Embryonic facial prominence (tissue), 1 donor: ENCODE measurements at regions not wholly inside any gene's neighbourhood (a gene's known extent, or its start where the extent isn't known, plus 50 kb on each side); places are given as distances from the start of the nearest gene placed in this dataset.

Source experiments
- DNase-seq: peaks from one replicate; pipeline ENCODE4 v3.0.0-alpha.2; 2016; ENCODE audit errors: extremely low spot score

DNA sequence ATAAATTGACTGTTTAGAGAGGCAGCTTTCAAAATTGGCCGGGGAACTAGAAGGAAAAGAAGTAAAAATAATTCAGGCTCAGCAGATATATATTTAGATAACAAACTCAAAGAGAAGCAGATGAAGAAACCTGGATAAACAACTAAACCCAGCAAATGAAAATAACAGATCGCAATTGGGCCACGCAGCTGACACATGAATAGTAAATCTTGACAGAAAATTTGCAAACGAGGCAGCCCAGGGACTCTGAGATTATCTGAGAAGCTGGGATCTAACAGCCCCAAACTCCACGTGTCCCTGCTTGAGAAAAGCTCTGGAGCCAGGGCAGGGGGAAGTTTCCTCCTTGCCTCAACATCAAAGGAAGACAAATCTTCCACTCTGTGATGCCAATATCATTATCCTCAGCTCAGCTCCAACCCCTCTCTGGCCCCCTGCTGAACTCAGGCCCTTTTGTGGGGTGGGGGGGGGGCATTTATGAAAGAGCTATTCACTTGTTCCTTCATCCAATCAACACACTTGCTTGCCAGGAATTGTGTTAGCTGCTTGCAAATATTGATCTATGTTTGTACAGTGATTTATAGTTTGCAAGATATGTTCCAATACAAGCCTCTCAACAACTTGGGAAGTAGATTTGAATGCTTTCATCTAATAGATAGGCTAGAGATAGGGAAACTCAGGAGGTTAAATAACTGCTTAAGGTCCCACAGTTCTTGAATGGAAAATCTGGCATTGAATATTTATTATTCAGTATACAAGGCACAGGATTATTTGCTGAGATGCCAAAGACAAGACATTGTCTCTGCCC is 72.5 kb upstream of the C11orf87 start:
- no peak for DNase-seq

DNA sequence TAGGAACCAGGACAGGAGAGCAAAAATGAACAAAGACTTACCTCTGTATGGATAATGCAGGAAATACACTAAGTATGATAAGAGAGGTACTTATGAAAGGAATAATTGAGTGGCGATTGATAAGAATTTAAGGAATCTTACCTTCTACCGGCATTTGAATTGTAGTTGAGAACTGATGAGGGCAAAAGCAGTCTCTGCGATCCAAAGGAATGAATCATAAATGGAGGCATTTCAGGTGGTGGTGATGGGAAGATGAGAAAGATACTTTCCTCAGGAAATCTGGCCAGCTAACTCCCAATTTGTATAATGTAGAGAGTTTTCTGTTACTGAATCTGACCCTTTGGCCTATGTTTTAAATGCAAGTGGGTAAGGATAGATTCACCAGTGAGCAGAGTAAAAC is 71.9 kb upstream of the C11orf87 start:
- no peak for DNase-seq

DNA sequence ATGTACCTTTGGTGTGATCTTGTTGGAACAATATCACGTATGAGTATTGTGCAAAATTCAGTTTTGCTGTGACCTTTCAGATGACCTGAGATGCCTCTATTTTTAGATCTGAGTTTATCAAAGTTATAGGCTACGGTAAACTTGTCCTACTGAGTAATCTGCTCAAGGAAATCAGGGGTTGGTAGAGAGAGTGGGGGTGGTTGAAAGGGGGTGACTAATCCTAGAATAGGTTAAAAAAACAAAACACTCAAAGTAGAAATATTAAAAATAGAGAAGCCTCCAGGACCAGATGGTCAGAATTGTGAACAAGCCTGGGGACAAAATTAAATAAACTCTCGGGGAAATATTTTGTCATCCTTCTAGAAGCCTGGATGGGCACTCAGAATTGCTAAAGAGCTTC is 59.9 kb upstream of the C11orf87 start:
- no peak for DNase-seq

DNA sequence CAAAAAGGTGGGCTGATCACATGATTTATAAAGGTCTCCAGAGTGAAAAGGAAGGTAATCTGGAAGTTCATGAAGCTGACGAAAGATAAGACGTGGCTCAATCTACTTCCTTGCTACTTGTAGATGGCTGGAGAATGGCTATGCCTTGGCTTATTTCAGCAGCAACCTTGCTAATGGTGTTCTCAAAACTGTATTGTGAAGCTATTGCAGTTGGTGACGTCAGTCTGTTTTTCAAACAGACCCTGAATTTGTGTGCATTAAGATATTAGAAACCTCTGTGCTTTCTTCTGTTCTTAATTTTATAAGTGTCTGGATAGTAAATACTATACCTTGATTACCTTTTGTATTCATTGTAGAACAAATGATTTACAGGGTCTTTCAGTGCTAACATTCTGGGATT is 58.3 kb upstream of the C11orf87 start:
- no peak for DNase-seq

DNA sequence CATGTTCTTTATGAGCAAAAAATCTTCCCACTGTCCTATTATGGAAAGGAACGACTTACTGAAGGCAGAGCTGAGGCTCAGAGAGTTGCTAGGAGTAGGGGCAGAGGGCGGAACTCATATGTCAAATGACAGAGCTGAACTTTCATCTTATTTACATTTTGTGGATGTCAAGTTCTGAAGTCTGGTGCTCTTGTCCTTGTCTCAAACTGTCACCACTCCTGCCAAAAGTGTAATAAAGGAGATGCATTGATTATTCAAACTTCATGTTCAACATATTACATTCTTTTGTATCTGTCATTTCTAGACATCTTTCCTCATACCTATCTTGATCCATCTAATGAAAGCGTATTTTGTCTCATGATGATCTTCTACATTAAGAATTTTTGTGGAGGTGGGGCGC is 57.1 kb upstream of the C11orf87 start:
- no peak for DNase-seq

DNA sequence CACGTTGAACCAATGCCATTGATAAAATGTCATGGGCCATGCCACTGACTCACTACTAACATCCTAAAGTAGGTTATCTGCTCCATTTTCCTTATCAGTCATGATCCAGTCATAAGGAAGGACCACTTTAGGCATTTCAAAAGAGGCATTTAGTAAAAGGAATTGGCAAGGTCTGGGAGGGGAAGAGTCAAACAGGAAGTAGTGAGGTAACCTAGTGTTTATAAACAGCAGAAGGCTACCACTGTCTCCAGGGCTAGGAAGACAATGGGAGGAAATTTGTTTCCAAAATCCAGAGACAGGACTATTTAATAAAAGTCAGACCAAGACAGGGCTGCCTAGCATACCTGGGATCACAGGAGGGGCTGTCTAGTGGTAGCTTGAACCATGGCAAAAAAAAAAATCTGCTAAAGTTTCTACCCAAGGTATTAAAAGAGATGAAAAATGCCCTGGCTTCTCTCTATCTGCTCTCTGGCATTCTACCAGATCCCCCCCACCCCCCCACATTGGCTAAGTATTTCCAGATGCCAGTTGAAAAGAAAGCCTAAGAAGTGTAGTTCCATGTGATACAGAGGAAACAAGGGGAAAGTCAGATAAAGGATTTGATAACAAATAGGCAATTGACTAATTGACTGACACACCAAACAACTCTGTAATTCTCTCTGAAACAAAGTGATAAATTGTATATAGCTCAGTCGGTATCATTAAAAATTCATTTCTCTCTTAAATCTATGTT is 50.4 kb upstream of the C11orf87 start:
- no peak for DNase-seq
